ENCODE measurements at regions not wholly inside any gene's neighbourhood (a gene's known extent, or its start where the extent isn't known, plus 50 kb on each side); places are given as distances from the start of the nearest gene placed in this dataset.

- TF ChIP-seq OVOL2 (CRISPR knock-in tag; IDR thresholded peaks at IDR 0.05; ENCODE audit: borderline replicate concordance) (no peak), ZNF425 (CRISPR knock-in tag; conservative IDR thresholded peaks at IDR 0.05) (no peak), FOXJ3 (CRISPR knock-in tag; IDR thresholded peaks at IDR 0.05; ENCODE audit: borderline replicate concordance) (no peak), AR (CRISPR knock-in tag; IDR thresholded peaks at IDR 0.05) (no peak), ATF3 (CRISPR knock-in tag; conservative IDR thresholded peaks at IDR 0.05) (no peak), ARID4B (CRISPR knock-in tag; IDR thresholded peaks at IDR 0.05; ENCODE audit: borderline replicate concordance) (no peak), E2F4 (CRISPR knock-in tag; IDR thresholded peaks at IDR 0.05; ENCODE audit: borderline replicate concordance, low read depth) (no peak), IRF1 (CRISPR knock-in tag; IDR thresholded peaks at IDR 0.05) (no peak), ZSCAN18 (CRISPR knock-in tag; IDR thresholded peaks at IDR 0.05) (no peak), NFATC4 (CRISPR knock-in tag; IDR thresholded peaks at IDR 0.05) (no peak), MYBL2 (CRISPR knock-in tag; IDR thresholded peaks at IDR 0.05) (no peak), ZNF232 (CRISPR knock-in tag; IDR thresholded peaks at IDR 0.05) (no peak), RELA (CRISPR knock-in tag; IDR thresholded peaks at IDR 0.05; ENCODE audit: borderline replicate concordance) (no peak), MXD4 (CRISPR knock-in tag; IDR thresholded peaks at IDR 0.05; ENCODE audit: borderline replicate concordance) (no peak), NR1H2 (CRISPR knock-in tag; IDR thresholded peaks at IDR 0.05) (no peak), ESRRA (CRISPR knock-in tag; IDR thresholded peaks at IDR 0.05; ENCODE audit: borderline replicate concordance) (no peak)
- ChIA-PET CTCF (no interaction called here), POLR2A (no interaction called here)
- H3K36me3 Mint-ChIP-seq = no peaks in the 10 kb centered on the region
- no peaks in the 10 kb centered on the region for H3K9me3 Mint-ChIP-seq
- no peak for ATAC-seq
- H3K4me3 Mint-ChIP-seq = no peak overlapping the region
- H3K27ac Mint-ChIP-seq = no peak overlapping the region
- no peaks in the 10 kb centered on the region for H3K27me3 Mint-ChIP-seq (ENCODE audit: low read depth)
- DNase-seq (ENCODE audit: low spot score) = no peak
- no peaks in the 10 kb centered on the region for H3K4me1 Mint-ChIP-seq
Observed at GRCh38 chr1:88474555-88475304, 209.3 kb upstream of the PKN2 start.
